Activated T-cell treated with anti-CD3 and anti-CD28 coated beads, Interleukin-2, amount 50 U/mL, for 24 hours (primary cell): ENCODE measurements at regions not wholly inside any gene's neighbourhood (a gene's known extent, or its start where the extent isn't known, plus 50 kb on each side); places are given as distances from the start of the nearest gene placed in this dataset.

Experiments used
- DNase-seq: peaks from one replicate; pipeline ENCODE4 v3.0.0-alpha.2; 2020
- H3K27ac Mint-ChIP-seq: 2 replicates; pipeline ENCODE4 v1.8.0; 2020; ENCODE audit warnings: mild to moderate bottlenecking, mixed read lengths
- H3K27me3 Mint-ChIP-seq: 2 replicates; pipeline ENCODE4 v1.8.0; 2020; ENCODE audit warnings: mixed read lengths
- H3K36me3 Mint-ChIP-seq: 2 replicates; pipeline ENCODE4 v1.8.0; 2020; ENCODE audit warnings: low read depth, mixed read lengths
- H3K4me1 Mint-ChIP-seq: 2 replicates; pipeline ENCODE4 v1.8.0; 2020; ENCODE audit warnings: low read depth, mixed read lengths
- H3K4me3 Mint-ChIP-seq: 2 replicates; pipeline ENCODE4 v1.8.0; 2020; ENCODE audit warnings: mild to moderate bottlenecking, moderate library complexity, mixed read lengths
- H3K9me3 Mint-ChIP-seq: 2 replicates; pipeline ENCODE4 v1.8.0; 2020; ENCODE audit warnings: mixed read lengths

DNA sequence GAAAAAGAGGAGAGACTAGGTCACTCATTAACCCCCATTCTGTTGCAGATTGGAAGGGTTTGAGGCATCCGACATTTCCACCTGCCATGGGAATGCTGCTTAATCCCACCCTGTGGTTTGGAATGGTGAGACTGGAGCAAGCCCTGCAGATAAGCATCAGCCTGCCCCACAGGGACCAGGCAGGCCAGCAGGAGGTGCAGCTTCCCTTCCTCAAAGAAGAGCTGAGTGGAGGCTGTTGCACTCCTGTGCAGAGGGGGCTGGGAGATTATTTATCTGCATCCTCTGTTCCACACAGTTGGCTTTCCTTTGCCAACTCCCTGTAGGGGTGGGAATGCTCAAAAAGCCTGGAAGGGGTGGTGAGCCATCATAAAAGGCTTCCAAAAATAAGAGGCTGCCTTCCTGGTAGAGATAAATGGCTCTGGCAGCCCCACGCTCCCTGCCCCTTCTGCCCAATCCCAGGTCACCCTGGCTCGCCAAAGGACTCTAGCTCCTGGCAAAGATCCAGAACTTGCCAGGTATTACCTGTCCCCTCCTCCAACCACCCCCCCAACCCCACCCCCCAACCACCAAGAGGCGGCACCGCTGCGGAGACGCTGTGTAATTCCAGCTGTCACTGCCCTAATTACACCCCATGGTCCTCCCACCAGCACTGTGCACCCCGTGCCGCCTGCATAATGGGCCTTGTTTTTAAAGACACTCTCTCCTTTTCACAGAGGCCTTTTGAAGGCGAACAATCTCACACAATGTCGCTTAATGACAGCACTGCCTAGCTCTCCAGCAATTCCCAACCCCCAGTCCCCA lies 83.0 kb upstream of the ZC3H12A start:
- Mint-ChIP-seq H3K4me1 (no peaks in the 10 kb centered on the region), H3K9me3 (no peaks in the 10 kb centered on the region), H3K27me3 (peaks cover 48% of the 10 kb centered on the region), H3K4me3 (no peak overlapping the region), H3K36me3 (no peaks in the 10 kb centered on the region), H3K27ac (no peak overlapping the region)
- DNase-seq: no peak

DNA sequence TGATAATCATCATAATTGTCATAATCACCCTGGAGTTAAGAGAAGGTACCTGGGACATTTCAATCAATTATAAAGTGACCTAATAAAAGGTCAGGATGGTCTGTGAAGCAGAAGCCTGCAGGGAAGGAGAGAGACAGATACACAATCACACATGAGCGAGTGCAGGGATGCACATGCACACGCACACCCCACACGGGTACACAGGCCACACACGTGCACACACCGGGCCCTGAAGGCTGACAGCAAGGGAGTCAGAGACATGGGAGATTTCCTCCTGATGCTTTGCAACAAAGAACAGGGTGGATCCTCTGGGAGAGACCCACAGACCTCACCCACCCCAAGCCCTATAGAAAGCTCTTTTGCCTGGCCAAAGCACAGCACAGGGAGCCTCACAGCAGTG lies 82.3 kb upstream of the ZC3H12A start:
- H3K36me3 Mint-ChIP-seq: no peaks in the 10 kb centered on the region
- H3K9me3 Mint-ChIP-seq: no peaks in the 10 kb centered on the region
- no peaks in the 10 kb centered on the region for H3K4me1 Mint-ChIP-seq
- DNase-seq: no peak
- peaks cover 47% of the 10 kb centered on the region for H3K27me3 Mint-ChIP-seq
- no peak overlapping the region for H3K27ac Mint-ChIP-seq
- H3K4me3 Mint-ChIP-seq: no peak overlapping the region

DNA sequence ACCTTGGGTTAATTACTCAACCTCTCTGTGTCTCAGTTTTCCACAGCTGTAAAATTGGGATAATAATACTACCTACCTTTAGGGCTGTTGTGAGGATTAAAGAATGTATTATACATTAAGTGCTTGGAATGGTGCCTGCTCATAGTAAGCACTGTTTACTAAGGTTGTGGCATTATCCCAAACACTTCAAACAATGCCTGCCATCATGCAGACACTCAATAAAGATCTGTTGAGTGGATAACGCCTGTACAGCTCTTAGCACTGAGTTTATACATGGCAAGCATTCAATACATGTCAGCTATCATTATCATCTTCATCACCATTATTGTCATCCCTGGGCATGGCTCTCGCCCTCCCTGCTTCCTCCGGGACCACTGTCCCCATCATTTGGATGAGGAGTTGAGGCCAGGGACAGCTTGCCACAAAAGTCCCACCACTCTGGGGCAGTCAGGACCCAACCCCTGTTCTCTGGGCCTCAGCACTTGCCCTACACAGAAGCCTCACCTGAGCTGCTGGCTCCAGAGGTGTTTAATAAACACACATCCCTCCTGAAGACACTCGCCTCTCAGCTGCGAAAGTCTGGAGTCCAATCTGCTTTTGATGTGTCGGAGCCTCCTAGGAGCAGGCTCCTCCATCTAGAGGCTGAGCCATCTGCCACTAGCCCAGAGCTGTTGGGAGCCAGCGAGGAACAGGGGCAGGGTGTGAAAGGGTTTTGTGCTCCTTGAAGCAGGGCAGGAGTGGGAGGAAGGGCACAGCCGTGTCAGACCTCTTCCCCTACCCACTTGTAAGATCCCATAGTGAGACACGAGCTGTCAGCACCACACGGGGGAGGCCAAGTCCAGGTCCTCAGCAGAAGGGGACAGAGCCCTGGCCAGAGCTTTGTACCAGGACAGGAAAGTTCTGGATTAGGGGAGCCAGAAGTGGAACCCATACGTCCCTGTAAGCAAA lies 80.9 kb upstream of the ZC3H12A start:
- Mint-ChIP-seq H3K27me3 (peaks cover 52% of the 10 kb centered on the region), H3K9me3 (no peaks in the 10 kb centered on the region), H3K27ac (no peak overlapping the region)

DNA sequence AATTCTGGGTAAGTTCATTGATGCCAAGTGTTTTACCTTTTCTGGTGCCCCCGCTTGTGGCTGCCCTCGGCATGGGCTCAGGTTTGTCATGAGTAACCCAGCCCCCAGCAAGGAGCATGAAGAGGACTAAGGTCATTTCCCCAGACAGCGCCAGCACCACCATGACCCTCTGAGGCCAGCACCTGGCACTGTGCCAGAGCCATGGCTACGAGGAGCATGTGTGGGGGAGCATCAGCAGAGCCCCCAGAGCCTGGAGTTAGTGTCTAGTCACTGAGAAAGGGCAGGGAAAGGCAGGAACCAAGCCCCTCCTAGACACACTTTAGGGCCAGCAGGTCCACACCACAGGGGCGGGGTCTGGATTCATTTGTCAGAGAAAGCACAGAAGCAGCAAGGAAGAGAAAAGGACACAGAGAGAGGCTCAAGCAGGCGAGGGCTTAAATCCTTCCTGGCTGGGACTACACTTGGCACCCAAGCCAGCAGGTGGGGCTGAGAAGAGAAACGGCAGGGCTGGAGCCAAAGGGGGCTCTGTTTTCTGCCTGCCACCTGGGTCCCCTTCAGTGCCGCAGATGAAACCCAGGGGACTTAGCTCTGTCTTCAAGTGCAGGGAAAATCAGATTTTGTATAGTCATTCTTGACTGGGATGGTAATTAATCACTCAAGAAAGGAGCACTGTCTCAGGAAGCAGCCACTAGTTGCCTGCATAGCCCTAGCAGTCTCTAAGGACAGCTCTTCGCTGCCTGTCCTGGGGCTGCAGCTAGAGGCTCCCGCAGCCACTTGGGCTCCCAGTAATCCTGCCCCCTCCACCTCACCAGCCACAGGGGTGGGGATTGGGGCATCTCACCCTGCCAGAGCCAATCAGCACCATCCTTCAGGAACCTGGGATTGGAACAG lies 79.6 kb upstream of the ZC3H12A start:
- H3K36me3 Mint-ChIP-seq: no peaks in the 10 kb centered on the region
- H3K27me3 Mint-ChIP-seq: peaks cover 52% of the 10 kb centered on the region
- H3K4me3 Mint-ChIP-seq: no peak overlapping the region
- H3K4me1 Mint-ChIP-seq: peaks cover 2% of the 10 kb centered on the region
- H3K27ac Mint-ChIP-seq: no peak overlapping the region
- no peak for DNase-seq
- H3K9me3 Mint-ChIP-seq: no peaks in the 10 kb centered on the region

More for the DNA sequence above, 80.9 kb upstream of the ZC3H12A start:
- Mint-ChIP-seq H3K36me3 (no peaks in the 10 kb centered on the region), H3K4me1 (no peaks in the 10 kb centered on the region), H3K4me3 (no peak overlapping the region)
- no peak for DNase-seq

DNA sequence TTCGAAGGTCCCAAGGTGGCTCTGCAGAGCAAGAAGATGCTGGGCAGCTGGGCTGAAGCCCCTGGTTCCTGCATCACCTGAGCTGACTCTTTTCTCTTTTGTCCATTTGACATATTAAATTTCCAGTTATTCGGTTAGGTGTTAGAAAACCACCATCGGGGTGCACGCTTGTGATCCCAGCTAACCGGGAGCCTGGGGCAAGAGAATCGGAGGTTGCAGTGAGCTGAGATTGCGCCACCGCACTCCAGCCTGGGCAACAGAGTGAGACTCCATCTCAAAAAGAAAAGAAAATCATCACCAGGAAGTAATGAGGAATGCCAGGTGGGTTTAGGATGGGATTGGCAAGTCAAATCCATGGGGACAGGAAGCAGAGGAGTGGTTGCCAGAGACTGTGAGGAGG lies 76.3 kb upstream of the ZC3H12A start:
- Mint-ChIP-seq H3K4me1 (peaks cover 5% of the 10 kb centered on the region), H3K36me3 (no peaks in the 10 kb centered on the region), H3K27ac (no peak overlapping the region), H3K9me3 (no peaks in the 10 kb centered on the region), H3K4me3 (no peak overlapping the region), H3K27me3 (peaks cover 37% of the 10 kb centered on the region)
- no peak for DNase-seq

DNA sequence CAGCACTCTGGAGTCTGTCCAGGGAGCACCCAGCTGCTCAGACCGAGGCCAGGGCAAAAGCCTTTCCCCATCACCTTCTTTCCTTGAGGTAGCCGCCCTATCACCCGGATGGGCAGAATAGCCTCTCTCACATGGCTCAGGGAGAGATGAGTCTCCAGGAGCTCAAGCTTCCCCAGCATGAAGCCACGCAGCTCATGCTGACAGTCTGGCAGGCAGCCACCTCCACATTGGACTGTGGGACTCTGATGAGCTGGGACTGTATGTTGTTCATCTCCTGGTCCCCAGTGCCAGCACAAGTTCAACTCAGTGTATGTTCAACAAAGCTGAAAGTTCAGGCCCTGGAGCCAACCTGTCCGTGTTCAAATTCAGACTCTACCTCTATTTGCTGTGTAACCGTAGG lies 75.2 kb upstream of the ZC3H12A start:
- peaks cover 30% of the 10 kb centered on the region for H3K27me3 Mint-ChIP-seq
- peaks cover 5% of the 10 kb centered on the region for H3K4me1 Mint-ChIP-seq
- H3K36me3 Mint-ChIP-seq: no peaks in the 10 kb centered on the region
- H3K4me3 Mint-ChIP-seq: no peak overlapping the region
- no peak overlapping the region for H3K27ac Mint-ChIP-seq
- H3K9me3 Mint-ChIP-seq: no peaks in the 10 kb centered on the region
- no peak for DNase-seq

DNA sequence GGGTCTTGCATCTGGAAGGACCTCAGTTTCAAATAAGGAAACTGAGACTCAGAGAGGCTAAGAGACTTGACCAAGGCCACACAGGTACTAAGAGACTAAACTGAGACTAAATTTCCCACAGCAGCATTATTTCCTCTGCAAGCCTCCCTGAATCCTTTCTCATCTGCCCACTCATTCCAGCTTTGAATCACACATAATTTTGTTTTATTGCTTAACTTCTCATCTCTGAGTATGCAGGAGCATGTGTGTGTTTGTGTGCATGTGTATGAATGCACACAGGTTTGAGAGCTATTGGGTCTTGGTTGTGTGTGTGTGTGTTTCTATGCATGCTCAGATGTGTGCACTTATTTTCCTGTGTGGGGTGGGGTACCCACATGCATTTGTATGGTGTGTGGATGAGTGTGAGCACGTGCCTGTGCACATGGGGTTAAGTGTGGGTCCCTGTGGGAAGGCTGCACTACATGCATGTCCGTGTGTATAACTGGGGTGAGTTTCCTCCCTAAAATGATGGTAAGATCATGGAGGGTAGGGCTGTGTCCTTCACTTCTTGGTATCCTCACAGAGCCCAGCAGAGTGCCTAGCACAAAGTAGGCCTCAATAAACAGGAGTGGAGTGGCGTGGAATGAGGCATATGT lies 74.4 kb upstream of the ZC3H12A start:
- Mint-ChIP-seq H3K4me1 (peaks cover 5% of the 10 kb centered on the region), H3K27me3 (peaks cover 23% of the 10 kb centered on the region), H3K36me3 (no peaks in the 10 kb centered on the region), H3K27ac (no peak overlapping the region), H3K9me3 (no peaks in the 10 kb centered on the region), H3K4me3 (no peak overlapping the region)
- DNase-seq: no peak

DNA sequence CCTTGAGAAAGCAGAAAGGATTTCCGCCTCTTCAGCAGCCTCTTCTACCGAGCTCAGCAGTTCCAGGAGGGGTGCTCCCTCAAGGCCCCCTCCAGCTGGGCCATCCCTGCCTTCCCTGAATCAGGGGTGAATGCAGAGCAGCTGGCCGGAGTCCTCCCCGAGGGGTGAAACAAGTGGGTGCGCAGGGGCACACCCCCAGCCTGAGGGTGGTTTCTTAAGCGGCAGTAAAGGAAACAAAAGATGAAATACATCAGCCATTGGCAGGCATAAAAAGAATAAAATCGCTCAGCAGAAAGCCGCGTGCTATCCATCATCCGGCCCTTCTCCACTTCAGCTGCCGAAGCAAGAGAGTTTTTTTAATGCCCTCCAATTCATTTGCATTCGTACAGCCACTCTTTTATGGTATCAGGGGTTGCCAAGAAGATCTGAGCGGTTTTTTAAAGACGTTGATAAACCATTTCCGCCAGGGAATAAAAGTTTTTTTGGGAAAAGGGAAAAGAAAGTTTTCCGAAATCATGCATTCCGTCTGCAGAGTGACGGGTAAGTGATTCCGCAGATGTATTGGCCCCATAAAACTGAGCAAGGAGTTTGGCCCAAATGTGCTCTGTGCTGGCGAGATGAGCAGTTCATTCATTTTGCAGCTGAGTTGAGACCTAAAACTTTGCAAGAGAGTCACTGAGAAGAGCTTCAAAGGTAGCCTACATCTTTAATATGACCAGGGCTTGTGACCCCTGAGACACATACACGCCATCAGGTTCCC lies 73.7 kb upstream of the ZC3H12A start:
- peaks cover 16% of the 10 kb centered on the region for H3K27me3 Mint-ChIP-seq
- H3K27ac Mint-ChIP-seq: no peak overlapping the region
- peaks cover 5% of the 10 kb centered on the region for H3K4me1 Mint-ChIP-seq
- no peak for DNase-seq
- H3K36me3 Mint-ChIP-seq: no peaks in the 10 kb centered on the region
- no peaks in the 10 kb centered on the region for H3K9me3 Mint-ChIP-seq
- H3K4me3 Mint-ChIP-seq: no peak overlapping the region

DNA sequence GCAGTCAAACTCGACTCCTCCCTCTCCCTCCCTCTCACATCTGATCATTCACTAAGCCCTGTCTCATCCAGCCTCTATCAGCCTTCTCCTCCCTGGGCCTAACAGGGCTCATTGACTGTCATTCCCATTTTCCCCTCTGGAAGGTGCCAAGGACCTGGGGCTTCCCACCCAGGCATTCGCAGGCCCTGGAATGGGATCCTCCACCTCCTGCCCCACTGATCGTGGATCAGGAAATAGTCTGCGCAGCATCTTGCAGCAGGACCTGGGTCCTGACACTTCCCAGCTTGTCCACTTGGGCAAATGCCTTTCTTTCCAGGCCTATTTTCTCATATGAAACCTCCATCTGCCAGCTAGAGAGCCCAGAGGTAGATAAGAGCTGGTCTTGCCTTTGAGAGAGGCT lies 71.2 kb upstream of the ZC3H12A start:
- no peaks in the 10 kb centered on the region for H3K9me3 Mint-ChIP-seq
- DNase-seq: no peak
- H3K4me3 Mint-ChIP-seq: no peak overlapping the region
- peaks cover 5% of the 10 kb centered on the region for H3K4me1 Mint-ChIP-seq
- H3K36me3 Mint-ChIP-seq: no peaks in the 10 kb centered on the region
- H3K27ac Mint-ChIP-seq: no peak overlapping the region
- H3K27me3 Mint-ChIP-seq: peaks cover 2% of the 10 kb centered on the region

DNA sequence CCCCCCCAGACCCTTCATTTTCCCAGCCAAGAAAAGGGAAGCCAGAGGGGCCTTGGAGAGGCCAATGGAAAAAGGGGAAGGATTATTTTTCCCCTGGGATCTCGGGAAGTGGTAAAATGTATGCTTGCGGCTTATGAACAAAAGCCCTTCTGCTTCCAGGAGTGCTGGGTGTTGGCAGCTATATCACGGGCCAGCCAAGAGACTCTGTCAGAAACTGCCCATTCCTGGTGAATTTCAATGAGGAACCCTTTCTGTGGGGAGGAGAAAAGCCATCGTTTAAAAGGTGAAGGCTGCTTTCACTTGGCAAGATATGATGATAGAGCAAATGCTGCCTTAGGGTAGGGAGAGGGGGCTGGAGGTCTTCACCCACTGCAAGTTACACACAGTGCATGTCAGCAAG lies 69.7 kb upstream of the ZC3H12A start:
- Mint-ChIP-seq H3K36me3 (no peaks in the 10 kb centered on the region), H3K27ac (no peak overlapping the region), H3K27me3 (peaks cover 10% of the 10 kb centered on the region), H3K9me3 (no peaks in the 10 kb centered on the region), H3K4me1 (peaks cover 4% of the 10 kb centered on the region), H3K4me3 (no peak overlapping the region)
- DNase-seq: no peak

DNA sequence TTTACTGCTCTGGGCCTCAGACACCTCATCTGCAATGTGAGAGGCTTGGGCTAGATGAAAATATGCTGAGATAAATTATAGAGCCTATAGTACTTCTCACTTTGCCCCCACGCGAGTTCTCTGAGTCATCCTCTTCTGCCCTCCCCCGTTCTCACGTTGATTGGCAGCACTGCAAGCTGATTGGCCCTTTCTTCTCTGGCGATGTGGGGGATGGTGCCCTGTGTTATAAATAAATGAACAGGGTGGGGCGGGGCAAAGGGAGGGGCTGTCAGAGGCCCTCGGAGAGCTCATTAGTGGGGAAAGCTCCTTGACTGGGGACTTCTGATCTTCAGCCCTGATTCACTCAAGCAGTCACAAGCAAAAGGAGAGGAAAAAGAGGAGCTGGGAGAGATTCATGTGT lies 64.3 kb upstream of the ZC3H12A start:
- Mint-ChIP-seq H3K36me3 (no peaks in the 10 kb centered on the region), H3K9me3 (no peaks in the 10 kb centered on the region), H3K4me3 (no peak overlapping the region), H3K27me3 (peaks cover 29% of the 10 kb centered on the region), H3K4me1 (no peaks in the 10 kb centered on the region), H3K27ac (no peak overlapping the region)
- no peak for DNase-seq

DNA sequence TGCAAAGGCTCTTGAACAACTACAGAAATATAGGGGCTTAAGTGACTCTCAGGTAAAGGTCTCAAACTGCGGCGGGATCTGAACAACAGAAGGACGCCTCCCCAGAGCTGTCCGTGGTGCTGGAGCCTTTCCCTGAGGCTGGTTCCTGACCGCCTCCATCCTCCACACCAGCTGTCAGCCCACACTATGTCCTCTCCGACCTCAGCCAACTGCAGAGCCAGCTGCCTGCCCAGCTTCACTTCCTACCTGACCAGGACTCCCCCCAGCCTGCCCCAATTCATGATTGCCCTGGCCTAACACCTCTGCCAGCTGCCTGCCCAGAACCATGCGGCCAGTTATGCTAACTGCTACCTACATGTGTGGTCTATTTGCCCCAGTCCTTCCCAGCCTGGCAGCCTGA lies 63.6 kb upstream of the ZC3H12A start:
- Mint-ChIP-seq H3K36me3 (no peaks in the 10 kb centered on the region), H3K27ac (no peak overlapping the region), H3K4me1 (no peaks in the 10 kb centered on the region), H3K9me3 (peaks cover 4% of the 10 kb centered on the region), H3K27me3 (peaks cover 33% of the 10 kb centered on the region), H3K4me3 (no peak overlapping the region)
- no peak for DNase-seq

DNA sequence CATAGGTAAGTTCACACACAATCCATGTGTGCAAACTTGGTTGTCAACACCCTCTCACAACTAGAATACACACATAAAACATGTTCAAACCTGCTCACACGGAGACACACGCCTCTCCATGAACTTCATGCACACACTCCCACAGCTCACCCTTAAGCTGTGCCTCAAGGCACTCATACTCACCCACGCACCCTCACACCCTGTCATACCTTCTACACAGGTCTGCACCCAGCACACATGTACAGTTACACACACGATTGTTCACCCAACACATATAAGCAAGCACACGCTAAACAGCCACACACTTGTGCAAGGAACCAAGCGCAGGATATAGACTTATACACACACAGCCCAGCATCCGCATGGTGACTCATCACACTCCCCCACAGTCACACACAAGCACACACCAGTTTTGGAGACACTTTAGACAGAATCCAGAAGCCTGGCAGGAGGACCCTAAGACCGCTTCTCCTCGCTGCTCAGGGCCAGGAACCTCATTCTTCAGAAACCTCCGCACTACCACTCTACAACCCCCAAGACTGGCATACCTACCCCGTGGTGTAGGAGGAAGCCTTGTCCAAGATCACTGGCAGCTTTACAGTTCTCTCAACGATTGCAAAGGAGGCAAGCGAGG lies 58.7 kb upstream of the ZC3H12A start:
- H3K27me3 Mint-ChIP-seq: peaks cover 15% of the 10 kb centered on the region
- no peak overlapping the region for H3K4me3 Mint-ChIP-seq
- no peak overlapping the region for H3K27ac Mint-ChIP-seq
- peaks cover 4% of the 10 kb centered on the region for H3K9me3 Mint-ChIP-seq
- H3K36me3 Mint-ChIP-seq: no peaks in the 10 kb centered on the region
- no peak for DNase-seq
- no peaks in the 10 kb centered on the region for H3K4me1 Mint-ChIP-seq
